ENCODE measurements at regions not wholly inside any gene's neighbourhood (a gene's known extent, or its start where the extent isn't known, plus 50 kb on each side); places are given as distances from the start of the nearest gene placed in this dataset.

GRCh38 chr4:110907801-110908313, 285.0 kb upstream of the PITX2 start:
- Histone ChIP-seq H3K27me3 (ENCODE audit: control insufficient read depth, insufficient read depth, low read length) (no peaks in the 10 kb centered on the region), H3K27ac (ENCODE audit: low read length) (no peak overlapping the region), H3K4me3 (ENCODE audit: low read length) (no peak overlapping the region), H3K36me3 (ENCODE audit: control insufficient read depth, insufficient read depth, low read length) (no peaks in the 10 kb centered on the region), H3K4me1 (ENCODE audit: control insufficient read depth, insufficient read depth, low read length) (no peaks in the 10 kb centered on the region), H3K9me3 (ENCODE audit: control insufficient read depth, insufficient read depth, low read length) (no peaks in the 10 kb centered on the region)
- DNase-seq (ENCODE audit: low read depth, low spot score) = no peak
- WGBS (ENCODE audit: insufficient coverage, insufficient read length) = no CpG with 5 or more reads among the region's 1 CpG

DNA sequence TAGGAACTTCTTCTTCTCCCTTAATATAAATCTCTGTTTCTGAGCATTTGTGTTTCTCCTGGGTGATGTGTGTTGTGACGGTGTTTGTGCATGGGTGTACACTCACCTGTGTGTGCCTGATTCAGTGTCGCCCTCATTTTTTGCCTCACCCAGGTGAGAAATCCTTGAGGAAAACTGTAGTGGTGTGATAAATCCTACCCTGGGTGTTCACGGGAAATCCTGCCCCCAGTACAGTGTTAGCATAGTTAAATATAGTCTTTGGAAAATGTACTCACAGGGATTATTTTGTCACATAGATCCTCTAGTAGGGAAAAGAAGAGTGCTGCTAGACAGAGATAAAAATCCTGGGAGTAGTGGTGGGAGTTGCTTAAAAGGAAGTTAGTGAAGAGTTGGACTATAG, 291.9 kb upstream of the PITX2 start:
- no CpG with 5 or more reads among the region's 3 CpGs for WGBS (ENCODE audit: insufficient coverage, insufficient read length)
- DNase-seq (ENCODE audit: low read depth, low spot score) = no peak
- H3K36me3 ChIP-seq (ENCODE audit: control insufficient read depth, insufficient read depth, low read length) = no peaks in the 10 kb centered on the region

GRCh38 chr4:110915301-110915700, 292.4 kb upstream of the PITX2 start:
- Histone ChIP-seq H3K27me3 (ENCODE audit: control insufficient read depth, insufficient read depth, low read length) (no peaks in the 10 kb centered on the region), H3K4me3 (ENCODE audit: low read length) (no peak overlapping the region), H3K4me1 (ENCODE audit: control insufficient read depth, insufficient read depth, low read length) (no peaks in the 10 kb centered on the region), H3K27ac (ENCODE audit: low read length) (no peak overlapping the region), H3K9me3 (ENCODE audit: control insufficient read depth, insufficient read depth, low read length) (no peaks in the 10 kb centered on the region), H3K36me3 (ENCODE audit: control insufficient read depth, insufficient read depth, low read length) (no peaks in the 10 kb centered on the region)
- WGBS (ENCODE audit: insufficient coverage, insufficient read length) = no CpG with 5 or more reads among the region's 3 CpGs
- DNase-seq (ENCODE audit: low read depth, low spot score) = no peak

More for the DNA sequence above, 291.9 kb upstream of the PITX2 start:
- H3K27ac ChIP-seq (ENCODE audit: low read length) = no peak overlapping the region
- no peaks in the 10 kb centered on the region for H3K4me1 ChIP-seq (ENCODE audit: control insufficient read depth, insufficient read depth, low read length)
- no peaks in the 10 kb centered on the region for H3K27me3 ChIP-seq (ENCODE audit: control insufficient read depth, insufficient read depth, low read length)
- H3K4me3 ChIP-seq (ENCODE audit: low read length) = no peak overlapping the region
- H3K9me3 ChIP-seq (ENCODE audit: control insufficient read depth, insufficient read depth, low read length) = no peaks in the 10 kb centered on the region

DNA sequence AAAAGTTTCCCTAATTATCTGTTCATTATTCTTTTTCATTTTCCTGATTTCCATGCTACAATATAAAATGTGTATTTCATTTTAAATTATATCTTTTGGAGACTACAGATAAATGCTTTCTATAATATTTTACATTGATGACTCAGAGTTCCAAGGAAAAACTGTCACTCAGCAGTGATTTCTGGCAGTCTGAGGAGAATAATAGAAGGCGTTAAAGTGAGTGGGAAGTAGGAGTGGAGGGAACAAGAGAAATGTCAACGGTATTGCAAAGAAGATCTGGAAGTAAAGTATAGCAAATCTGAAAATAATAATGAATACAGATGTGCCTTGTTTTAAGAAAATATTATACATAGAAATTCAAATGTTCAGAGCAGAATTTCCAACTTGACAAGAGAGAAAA, 293.6 kb upstream of the PITX2 start:
- H3K4me1 ChIP-seq (ENCODE audit: control insufficient read depth, insufficient read depth, low read length) = no peaks in the 10 kb centered on the region
- no peaks in the 10 kb centered on the region for H3K9me3 ChIP-seq (ENCODE audit: control insufficient read depth, insufficient read depth, low read length)
- WGBS (ENCODE audit: insufficient coverage, insufficient read length) = 100% methylated on average over 2 of the region's 2 CpGs
- H3K36me3 ChIP-seq (ENCODE audit: control insufficient read depth, insufficient read depth, low read length) = no peaks in the 10 kb centered on the region
- H3K27me3 ChIP-seq (ENCODE audit: control insufficient read depth, insufficient read depth, low read length) = no peaks in the 10 kb centered on the region
- no peak for DNase-seq (ENCODE audit: low read depth, low spot score)
- H3K4me3 ChIP-seq (ENCODE audit: low read length) = no peak overlapping the region
- H3K27ac ChIP-seq (ENCODE audit: low read length) = no peak overlapping the region

DNA sequence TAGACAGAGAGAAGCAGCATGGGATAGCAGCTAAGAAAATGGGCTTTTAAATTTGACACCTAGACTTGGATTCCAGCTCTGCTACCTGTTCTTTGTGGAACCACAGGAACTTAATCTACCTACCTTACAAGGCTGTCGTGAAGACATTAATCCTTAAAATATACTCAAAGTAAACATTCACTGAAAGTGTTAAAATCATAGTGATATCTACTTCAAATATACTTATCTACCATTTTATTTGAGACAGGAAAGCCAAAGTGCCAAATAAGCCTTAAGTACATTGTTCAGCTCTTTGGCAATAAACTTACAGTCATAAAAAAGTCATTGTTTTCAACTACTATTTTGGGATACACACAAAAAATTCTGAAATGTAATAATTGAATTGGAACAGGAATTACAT, 295.0 kb upstream of the PITX2 start:
- WGBS (ENCODE audit: insufficient coverage, insufficient read length) = no CpG with 5 or more reads among the region's 1 CpG
- Histone ChIP-seq H3K4me3 (ENCODE audit: low read length) (no peak overlapping the region), H3K9me3 (ENCODE audit: control insufficient read depth, insufficient read depth, low read length) (no peaks in the 10 kb centered on the region), H3K27ac (ENCODE audit: low read length) (no peak overlapping the region), H3K36me3 (ENCODE audit: control insufficient read depth, insufficient read depth, low read length) (no peaks in the 10 kb centered on the region), H3K27me3 (ENCODE audit: control insufficient read depth, insufficient read depth, low read length) (no peaks in the 10 kb centered on the region), H3K4me1 (ENCODE audit: control insufficient read depth, insufficient read depth, low read length) (no peaks in the 10 kb centered on the region)
- DNase-seq (ENCODE audit: low read depth, low spot score) = no peak

DNA sequence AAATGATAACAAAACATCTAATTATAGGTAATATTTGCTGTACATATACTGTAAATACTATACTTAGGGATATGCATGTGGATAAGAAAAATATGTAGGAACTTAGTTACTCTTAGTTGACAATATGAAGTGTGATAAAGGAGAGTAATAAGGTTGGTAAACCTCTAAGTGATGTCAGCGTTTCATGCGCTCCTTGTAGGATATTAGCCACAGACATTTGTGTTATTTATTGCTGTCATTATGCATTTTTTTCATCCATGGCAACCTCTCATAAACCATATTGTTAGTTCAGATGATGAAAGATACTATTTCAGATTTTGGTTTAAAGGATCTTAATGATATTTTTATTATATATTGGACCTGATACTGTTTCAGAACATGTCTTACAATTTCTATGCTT, 298.1 kb upstream of the PITX2 start:
- DNase-seq (ENCODE audit: low read depth, low spot score) = no peak
- no peaks in the 10 kb centered on the region for H3K36me3 ChIP-seq (ENCODE audit: control insufficient read depth, insufficient read depth, low read length)
- WGBS (ENCODE audit: insufficient coverage, insufficient read length) = no CpG with 5 or more reads among the region's 2 CpGs

DNA sequence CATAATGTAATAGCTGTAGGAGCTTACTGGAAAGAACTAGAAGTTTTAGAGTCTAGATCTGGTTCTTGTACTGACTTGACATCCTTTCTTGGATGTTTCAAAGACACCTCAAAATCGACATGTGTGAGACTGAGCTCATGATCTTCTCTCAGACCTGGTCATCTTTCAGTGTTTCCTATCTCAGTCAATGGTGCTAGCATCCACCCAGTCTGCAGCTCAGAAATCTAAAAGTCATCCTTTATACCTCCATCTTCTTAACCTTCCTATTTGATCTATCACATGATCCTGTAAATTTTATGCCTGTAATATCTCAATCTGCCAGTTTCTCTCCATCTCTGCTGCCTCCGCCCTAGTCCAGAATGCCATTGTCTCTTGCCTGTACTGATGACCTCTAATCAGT, 301.9 kb upstream of the PITX2 start:
- Histone ChIP-seq H3K4me3 (ENCODE audit: low read length) (no peak overlapping the region), H3K27me3 (ENCODE audit: control insufficient read depth, insufficient read depth, low read length) (no peaks in the 10 kb centered on the region), H3K9me3 (ENCODE audit: control insufficient read depth, insufficient read depth, low read length) (no peaks in the 10 kb centered on the region), H3K27ac (ENCODE audit: low read length) (no peak overlapping the region), H3K36me3 (ENCODE audit: control insufficient read depth, insufficient read depth, low read length) (no peaks in the 10 kb centered on the region), H3K4me1 (ENCODE audit: control insufficient read depth, insufficient read depth, low read length) (no peaks in the 10 kb centered on the region)
- no peak for DNase-seq (ENCODE audit: low read depth, low spot score)
- WGBS (ENCODE audit: insufficient coverage, insufficient read length) = no CpG with 5 or more reads among the region's 2 CpGs

More for the DNA sequence above, 298.1 kb upstream of the PITX2 start:
- Histone ChIP-seq H3K4me3 (ENCODE audit: low read length) (no peak overlapping the region), H3K4me1 (ENCODE audit: control insufficient read depth, insufficient read depth, low read length) (no peaks in the 10 kb centered on the region), H3K27ac (ENCODE audit: low read length) (no peak overlapping the region), H3K9me3 (ENCODE audit: control insufficient read depth, insufficient read depth, low read length) (no peaks in the 10 kb centered on the region), H3K27me3 (ENCODE audit: control insufficient read depth, insufficient read depth, low read length) (no peaks in the 10 kb centered on the region)

- no peak for DNase-seq (ENCODE audit: low read depth, low spot score)
Measured at GRCh38 chr4:110926841-110927400, 304.0 kb upstream of the PITX2 start.

GRCh38 chr4:110933341-110933740, 310.5 kb upstream of the PITX2 start:
- WGBS (ENCODE audit: insufficient coverage, insufficient read length) = no CpG with 5 or more reads among the region's 3 CpGs
- Histone ChIP-seq H3K4me1 (ENCODE audit: control insufficient read depth, insufficient read depth, low read length) (no peaks in the 10 kb centered on the region), H3K27ac (ENCODE audit: low read length) (no peak overlapping the region), H3K27me3 (ENCODE audit: control insufficient read depth, insufficient read depth, low read length) (no peaks in the 10 kb centered on the region), H3K36me3 (ENCODE audit: control insufficient read depth, insufficient read depth, low read length) (no peaks in the 10 kb centered on the region), H3K9me3 (ENCODE audit: control insufficient read depth, insufficient read depth, low read length) (no peaks in the 10 kb centered on the region), H3K4me3 (ENCODE audit: low read length) (no peak overlapping the region)
- no peak for DNase-seq (ENCODE audit: low read depth, low spot score)

More at GRCh38 chr4:110926841-110927400, 304.0 kb upstream of the PITX2 start:
- H3K27ac ChIP-seq (ENCODE audit: low read length) = no peak overlapping the region
- no peaks in the 10 kb centered on the region for H3K9me3 ChIP-seq (ENCODE audit: control insufficient read depth, insufficient read depth, low read length)
- no CpG with 5 or more reads among the region's 3 CpGs for WGBS (ENCODE audit: insufficient coverage, insufficient read length)
- H3K4me3 ChIP-seq (ENCODE audit: low read length) = no peak overlapping the region
- no peaks in the 10 kb centered on the region for H3K4me1 ChIP-seq (ENCODE audit: control insufficient read depth, insufficient read depth, low read length)
- H3K27me3 ChIP-seq (ENCODE audit: control insufficient read depth, insufficient read depth, low read length) = no peaks in the 10 kb centered on the region
- no peaks in the 10 kb centered on the region for H3K36me3 ChIP-seq (ENCODE audit: control insufficient read depth, insufficient read depth, low read length)

GRCh38 chr4:110944501-110944900, 321.6 kb upstream of the PITX2 start:
- Histone ChIP-seq H3K4me3 (ENCODE audit: low read length) (no peak overlapping the region), H3K9me3 (ENCODE audit: control insufficient read depth, insufficient read depth, low read length) (no peaks in the 10 kb centered on the region), H3K4me1 (ENCODE audit: control insufficient read depth, insufficient read depth, low read length) (no peaks in the 10 kb centered on the region), H3K36me3 (ENCODE audit: control insufficient read depth, insufficient read depth, low read length) (no peaks in the 10 kb centered on the region), H3K27ac (ENCODE audit: low read length) (no peak overlapping the region), H3K27me3 (ENCODE audit: control insufficient read depth, insufficient read depth, low read length) (no peaks in the 10 kb centered on the region)
- no CpG with 5 or more reads among the region's 3 CpGs for WGBS (ENCODE audit: insufficient coverage, insufficient read length)
- DNase-seq (ENCODE audit: low read depth, low spot score) = no peak

DNA sequence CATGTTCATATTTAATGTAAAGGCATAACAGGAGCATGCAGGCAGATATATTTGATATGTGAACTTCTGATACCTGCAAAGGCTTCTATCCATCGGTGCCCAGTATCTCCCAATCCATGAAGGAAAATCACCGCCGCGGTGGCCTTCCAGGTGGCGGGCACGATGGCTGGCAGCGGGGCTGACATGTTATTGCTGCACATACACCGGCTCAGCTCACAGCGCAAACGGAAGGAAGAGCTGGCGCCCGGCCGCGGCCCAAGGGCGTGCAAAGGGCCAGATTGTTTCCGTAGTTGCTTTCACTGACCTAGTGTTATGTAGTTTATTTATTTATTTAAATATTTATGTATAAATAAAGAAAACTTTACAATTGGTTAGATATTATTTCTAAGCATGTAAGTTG, 322.7 kb upstream of the PITX2 start:
- no peak for DNase-seq (ENCODE audit: low read depth, low spot score)

More for the DNA sequence above, 322.7 kb upstream of the PITX2 start:
- no peaks in the 10 kb centered on the region for H3K4me1 ChIP-seq (ENCODE audit: control insufficient read depth, insufficient read depth, low read length)
- no peaks in the 10 kb centered on the region for H3K9me3 ChIP-seq (ENCODE audit: control insufficient read depth, insufficient read depth, low read length)
- H3K27me3 ChIP-seq (ENCODE audit: control insufficient read depth, insufficient read depth, low read length) = no peaks in the 10 kb centered on the region
- no peak overlapping the region for H3K27ac ChIP-seq (ENCODE audit: low read length)
- no CpG with 5 or more reads among the region's 16 CpGs for WGBS (ENCODE audit: insufficient coverage, insufficient read length)
- H3K4me3 ChIP-seq (ENCODE audit: low read length) = no peak overlapping the region
- H3K36me3 ChIP-seq (ENCODE audit: control insufficient read depth, insufficient read depth, low read length) = no peaks in the 10 kb centered on the region

All from iPS DF 6.9 (cell line).